A673 (cell line): ENCODE measurements at regions not wholly inside any gene's neighbourhood (a gene's known extent, or its start where the extent isn't known, plus 50 kb on each side); places are given as distances from the start of the nearest gene placed in this dataset.

Source experiments
- BruUV-seq: library from RNA; stranded (reverse); fragments of 400-500 nt; replicated peaks from 2 replicates; lab custom pipeline; 2021; lab: Mats Ljungman, UMichigan
- CTCF ChIA-PET: fragments of 300-600 bp; sonication (Branson Sonifier 250); formaldehyde crosslinking; loops from one replicate; lab custom pipeline; 2022; ENCODE audit warnings: antibody characterized with exemption; lab: Charles Lee
- POLR2A ChIA-PET: fragments of 300-600 bp; sonication (Branson Sonifier 250); formaldehyde crosslinking; loops from one replicate; lab custom pipeline; 2022; ENCODE audit warnings: antibody characterized with exemption; ENCODE audit not compliant: low non-redundant PET; lab: Charles Lee
- DNase-seq: peaks from one replicate; pipeline ENCODE4 v3.0.0-alpha.2; 2015; ENCODE audit warnings: low spot score
- H3K27ac ChIP-seq: fragments of 200-600 bp; sonication (generic); 2 replicates; pipeline ENCODE4 v1.5.1; 2016; ENCODE audit warnings: mixed run types, low read depth, mild to moderate bottlenecking, mixed read lengths, antibody characterized with exemption, low read length; ENCODE audit not compliant: poor library complexity, severe bottlenecking
- H3K27me3 ChIP-seq: fragments of 200-600 bp; sonication (generic); replicated peaks from 2 replicates; pipeline ENCODE4 v1.6.1; 2017; ENCODE audit warnings: mixed run types, low read depth, mild to moderate bottlenecking, mixed read lengths, antibody characterized with exemption, low read length; ENCODE audit not compliant: insufficient read depth, poor library complexity
- H3K36me3 ChIP-seq: fragments of 200-600 bp; sonication (generic); 2 replicates; pipeline ENCODE4 v1.6.1; 2016; ENCODE audit warnings: mixed run types, mild to moderate bottlenecking, mixed read lengths, antibody characterized with exemption, low read length; ENCODE audit not compliant: insufficient read depth, poor library complexity, severe bottlenecking
- H3K4me1 ChIP-seq: fragments of 200-600 bp; sonication (generic); 2 replicates; pipeline ENCODE4 v1.6.1; 2017; ENCODE audit warnings: mixed run types, mild to moderate bottlenecking, mixed read lengths, antibody characterized with exemption, low read length; ENCODE audit not compliant: insufficient read depth, poor library complexity, severe bottlenecking
- H3K4me3 ChIP-seq: fragments of 200-600 bp; sonication (generic); 2 replicates; pipeline ENCODE4 v1.5.1; 2016; ENCODE audit warnings: low read depth, mixed run types, mild to moderate bottlenecking, mixed read lengths, low read length; ENCODE audit not compliant: poor library complexity, severe bottlenecking
- H3K9me3 ChIP-seq: fragments of 200-600 bp; sonication (generic); 2 replicates; pipeline ENCODE4 v1.6.1; 2016; ENCODE audit warnings: mixed run types, low read depth, mild to moderate bottlenecking, mixed read lengths, antibody characterized with exemption, low read length; ENCODE audit not compliant: poor library complexity, severe bottlenecking
- CTCF ChIP-seq: fragments of 300-800, 200-600 bp; sonication (generic); conservative IDR thresholded peaks from 2 replicates; pipeline ENCODE4 v1.5.1; 2017; ENCODE audit warnings: low read depth, mild to moderate bottlenecking, antibody characterized with exemption, low read length, moderate library complexity, mixed read lengths
- EZH2 ChIP-seq: fragments of 200-600 bp; sonication (generic); IDR thresholded peaks from 2 replicates; pipeline ENCODE4 v1.6.1; 2017; ENCODE audit warnings: borderline replicate concordance, low read depth, mild to moderate bottlenecking, mixed read lengths, antibody characterized with exemption, low read length; ENCODE audit not compliant: poor library complexity, severe bottlenecking
- intact Hi-C: fragments of 100-400 bp; cut with micrococcal nuclease; formaldehyde crosslinking; loops from one replicate; pipeline ENCODE4 v1.10.0; 2022; ENCODE audit not compliant: unreplicated experiment

- no peak overlapping the region for H3K4me3 ChIP-seq
- intact Hi-C loops = no loop called here
- no peak overlapping the region for H3K27ac ChIP-seq
- TF ChIP-seq CTCF (no peak), EZH2 (no peak)
- BruUV-seq = no TSS peak
- DNase-seq = no peak
- peaks cover 2% of the 10 kb centered on the region for H3K27me3 ChIP-seq
- H3K9me3 ChIP-seq = no peaks in the 10 kb centered on the region
- H3K4me1 ChIP-seq = no peaks in the 10 kb centered on the region
- ChIA-PET CTCF (no interaction called here), POLR2A (no interaction called here)
- no peaks in the 10 kb centered on the region for H3K36me3 ChIP-seq
Observed at GRCh38 chr1:5318143-5318816, 663.9 kb downstream of the AJAP1 start.

- no peak overlapping the region for H3K4me3 ChIP-seq
- no peaks in the 10 kb centered on the region for H3K36me3 ChIP-seq
- TF ChIP-seq EZH2 = no peak
- no peak for TF ChIP-seq CTCF
- H3K27ac ChIP-seq = no peak overlapping the region
- peaks cover 4% of the 10 kb centered on the region for H3K27me3 ChIP-seq
- no TSS peak for BruUV-seq
- intact Hi-C loops = no loop called here
- H3K4me1 ChIP-seq = no peaks in the 10 kb centered on the region
- CTCF ChIA-PET = no interaction called here
- no peak for DNase-seq
- POLR2A ChIA-PET = no interaction called here
- no peaks in the 10 kb centered on the region for H3K9me3 ChIP-seq
Observed at GRCh38 chr1:5317391-5317790, 663.0 kb downstream of the AJAP1 start.

- Histone ChIP-seq H3K36me3 (no peaks in the 10 kb centered on the region), H3K9me3 (no peaks in the 10 kb centered on the region), H3K27ac (no peak overlapping the region), H3K4me3 (no peak overlapping the region), H3K4me1 (no peaks in the 10 kb centered on the region), H3K27me3 (peaks cover 4% of the 10 kb centered on the region)
- BruUV-seq = no TSS peak
- CTCF ChIA-PET = no interaction called here
- no peak for DNase-seq
- TF ChIP-seq CTCF (no peak), EZH2 (no peak)
- POLR2A ChIA-PET = no interaction called here
- intact Hi-C loops = no loop called here
Observed at GRCh38 chr1:5312862-5313261, 658.5 kb downstream of the AJAP1 start.
